LHCN-M2 (cell line): ENCODE measurements at regions not wholly inside any gene's neighbourhood (a gene's known extent, or its start where the extent isn't known, plus 50 kb on each side); places are given as distances from the start of the nearest gene placed in this dataset.

Source experiments
- DNase-seq: peaks from one replicate; pipeline ENCODE4 v3.0.0-alpha.2; 2012; ENCODE audit warnings: low read depth

DNA sequence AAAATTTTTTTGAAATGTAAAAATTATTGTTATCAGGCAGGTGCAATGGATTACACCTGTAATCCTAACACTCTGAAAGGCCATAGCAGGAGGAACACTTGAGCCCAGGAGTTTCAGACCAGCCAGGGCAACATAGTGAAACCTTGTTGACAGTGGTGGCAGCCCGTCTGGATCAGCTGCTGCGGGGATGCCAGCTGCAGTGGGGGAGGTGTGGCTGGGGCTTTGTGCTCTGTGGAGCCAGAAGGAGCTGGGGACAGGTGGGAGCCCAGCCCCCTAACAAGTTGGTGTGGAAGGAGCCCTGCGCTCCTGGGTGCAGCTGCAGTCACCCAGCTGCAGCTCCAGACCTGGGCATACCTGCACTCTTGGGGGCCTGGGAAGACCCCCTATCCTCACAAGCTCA is 182.4 kb upstream of the MC4R start:
- no peak for DNase-seq

DNA sequence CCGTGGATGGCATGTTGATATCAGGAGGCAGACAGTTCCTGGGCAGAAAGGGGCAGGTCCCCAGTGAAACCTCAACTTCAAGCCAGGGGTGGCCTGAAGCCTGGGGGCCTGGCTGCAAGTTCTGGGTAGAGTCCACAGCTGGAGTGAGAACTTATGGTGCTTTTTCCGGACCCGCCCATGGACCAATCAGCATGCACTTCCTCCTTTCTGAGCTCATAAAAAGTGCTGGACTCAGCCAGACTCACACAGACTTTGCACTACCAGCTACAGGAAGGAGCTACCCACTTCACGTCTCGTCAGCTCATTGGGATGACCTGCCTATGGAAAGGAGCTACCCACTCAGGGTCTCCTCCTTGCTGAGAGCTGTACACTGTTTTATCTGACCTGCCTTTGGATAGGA is 183.1 kb upstream of the MC4R start:
- DNase-seq: no peak

GRCh38 chr18:60556326-60556725 is 183.8 kb upstream of the MC4R start:
- DNase-seq: no peak

DNA sequence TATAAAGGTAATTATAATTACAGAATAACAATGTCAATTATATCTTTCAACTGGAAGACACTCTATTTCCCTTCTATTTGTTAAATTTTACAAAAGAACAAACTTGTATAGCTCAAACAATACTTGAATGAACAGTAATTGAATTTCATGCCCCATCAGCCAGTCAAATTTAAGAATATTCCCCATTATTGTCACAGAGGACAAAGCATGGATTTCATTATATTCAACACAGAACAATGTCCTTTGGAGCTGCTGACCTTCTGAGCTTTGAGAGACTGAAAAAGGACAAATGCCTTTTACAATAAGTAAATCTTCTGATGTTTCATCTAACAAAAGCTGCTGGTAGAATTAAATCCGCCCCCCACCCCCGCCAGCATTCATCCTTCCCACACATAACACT is 187.5 kb upstream of the MC4R start:
- DNase-seq: no peak

DNA sequence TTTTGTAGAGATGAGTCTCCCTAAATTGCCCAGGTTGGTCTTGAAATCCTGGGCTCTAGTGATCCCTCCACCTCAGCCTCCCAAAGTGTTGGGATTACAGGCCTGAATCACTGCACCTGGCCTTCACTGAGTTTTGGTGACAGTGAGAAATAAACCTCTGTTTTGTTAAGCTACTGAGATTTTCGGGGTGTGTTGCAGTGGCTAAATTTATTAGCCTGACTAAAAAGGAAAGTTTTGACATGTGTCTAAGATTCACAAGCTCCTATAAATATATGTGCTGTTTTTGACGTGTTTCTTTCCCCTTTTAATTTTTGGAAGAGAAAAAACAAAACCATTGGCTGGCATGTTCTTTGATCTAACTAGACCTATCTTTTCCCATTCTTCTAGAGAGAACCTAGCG is 190.5 kb upstream of the MC4R start:
- no peak for DNase-seq

DNA sequence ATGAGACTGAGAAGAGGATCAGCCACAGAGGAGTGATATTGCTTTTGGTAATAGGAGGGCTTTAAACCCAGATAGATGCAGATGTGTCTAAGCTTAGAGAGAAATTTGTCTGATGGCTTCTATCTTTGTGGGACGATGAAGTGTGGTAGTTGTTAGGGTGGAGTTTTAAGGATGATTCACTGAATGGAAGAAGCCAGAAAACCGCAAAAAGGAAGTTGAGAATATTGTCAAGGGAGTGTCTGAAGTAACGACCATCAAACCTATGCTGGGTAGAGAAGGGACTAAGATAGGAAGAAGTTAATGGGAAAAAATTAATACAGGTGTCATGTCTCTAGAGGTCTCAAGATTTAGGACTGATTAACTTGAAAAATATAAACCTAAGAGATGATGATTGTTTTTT is 195.6 kb upstream of the MC4R start:
- peak; percentile 5 for DNase-seq

DNA sequence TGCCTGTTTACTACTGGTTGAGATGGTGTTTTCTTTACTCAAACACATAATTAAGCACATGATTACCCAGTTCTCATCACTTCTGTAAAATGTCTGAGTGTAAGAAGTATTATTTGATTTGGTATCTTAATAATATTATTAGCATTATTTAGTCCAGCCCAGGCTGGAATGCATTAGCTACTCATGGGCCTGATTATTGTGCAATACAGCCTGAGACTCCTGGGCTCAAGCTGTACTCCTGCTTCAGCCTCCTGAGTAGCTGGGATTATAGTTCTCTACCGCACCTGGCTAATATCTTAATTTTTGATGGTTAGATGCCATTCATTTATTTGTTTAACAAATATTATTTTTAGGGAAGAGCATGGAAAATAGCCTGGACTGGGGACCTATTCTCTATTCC is 197.6 kb upstream of the MC4R start:
- DNase-seq: no peak

DNA sequence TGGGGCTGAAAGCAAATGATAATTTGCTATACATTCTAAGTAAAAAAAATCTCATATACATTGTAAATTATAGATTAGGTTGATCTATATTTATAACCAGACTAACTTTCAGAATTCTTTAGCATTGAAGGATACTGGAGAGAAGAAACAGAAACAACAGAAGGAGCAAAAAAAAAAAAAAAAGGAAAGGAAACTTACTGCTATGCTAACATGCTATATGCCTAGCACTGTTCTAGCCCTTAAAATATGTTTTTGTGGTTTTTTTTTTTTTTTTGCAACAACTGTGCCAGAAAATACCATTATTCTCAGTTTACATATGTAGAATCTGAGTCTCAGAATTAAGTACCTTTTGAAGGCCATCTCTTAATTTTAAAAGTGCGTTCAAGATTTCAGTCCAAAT is 204.9 kb upstream of the MC4R start:
- no peak for DNase-seq

GRCh38 chr18:60585670-60586069 is 213.1 kb upstream of the MC4R start:
- no peak for DNase-seq

DNA sequence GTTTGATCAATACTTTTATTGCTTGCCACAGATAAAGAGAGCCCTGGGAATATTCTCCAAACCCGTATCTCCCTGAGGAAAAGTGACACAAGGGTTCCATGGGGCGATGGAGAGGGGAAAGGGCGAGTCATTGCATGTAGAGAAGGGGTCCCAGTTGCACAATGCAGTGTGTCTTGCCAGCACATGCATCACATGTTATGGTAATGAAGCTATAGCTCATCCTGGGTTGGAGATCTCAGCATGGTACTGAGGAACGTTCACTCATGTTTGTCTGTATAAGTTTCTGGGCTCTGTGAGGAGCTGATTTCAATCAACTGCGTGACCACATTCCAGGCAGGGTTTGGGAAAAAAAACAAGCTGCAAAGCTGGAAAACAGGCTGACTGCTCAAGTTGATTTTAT is 220.7 kb upstream of the MC4R start:
- DNase-seq: no peak

DNA sequence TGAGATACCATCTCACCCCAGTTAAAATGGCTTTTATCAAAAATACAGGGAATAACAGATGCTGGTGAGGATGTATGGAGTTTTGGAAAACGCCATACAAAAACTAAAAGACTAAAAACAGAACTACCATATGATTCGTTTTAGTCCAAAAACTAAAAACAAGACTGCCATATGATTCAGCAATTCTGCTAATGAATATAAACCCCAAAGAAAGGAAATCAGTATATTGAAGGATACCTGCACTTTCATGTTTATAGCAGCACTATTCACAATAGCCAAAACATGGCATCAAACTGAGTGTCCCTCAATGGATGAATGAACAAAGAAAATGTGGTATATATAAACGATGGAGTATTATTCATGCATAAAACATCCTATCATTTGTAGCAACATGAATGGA is 224.4 kb upstream of the MC4R start:
- DNase-seq: no peak

DNA sequence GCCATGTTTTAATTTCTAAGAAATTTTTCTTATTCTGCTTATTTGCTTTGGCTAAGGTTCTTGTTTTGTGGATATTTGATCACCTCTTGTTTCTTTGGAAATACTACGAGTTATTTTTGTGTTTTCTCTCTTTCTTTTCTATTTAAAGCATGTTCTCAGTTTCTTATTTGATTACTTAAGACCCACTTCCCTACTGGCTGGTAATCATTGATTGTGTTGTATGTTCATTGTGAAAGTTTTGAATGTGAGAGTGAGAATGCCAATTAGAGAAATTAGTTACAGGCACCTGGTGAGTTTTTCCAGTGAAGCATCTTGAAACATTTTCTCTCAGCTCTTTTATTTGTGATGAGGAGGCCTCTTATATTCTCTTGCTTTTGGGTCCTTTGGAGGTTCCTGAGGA is 226.7 kb upstream of the MC4R start:
- DNase-seq: no peak

DNA sequence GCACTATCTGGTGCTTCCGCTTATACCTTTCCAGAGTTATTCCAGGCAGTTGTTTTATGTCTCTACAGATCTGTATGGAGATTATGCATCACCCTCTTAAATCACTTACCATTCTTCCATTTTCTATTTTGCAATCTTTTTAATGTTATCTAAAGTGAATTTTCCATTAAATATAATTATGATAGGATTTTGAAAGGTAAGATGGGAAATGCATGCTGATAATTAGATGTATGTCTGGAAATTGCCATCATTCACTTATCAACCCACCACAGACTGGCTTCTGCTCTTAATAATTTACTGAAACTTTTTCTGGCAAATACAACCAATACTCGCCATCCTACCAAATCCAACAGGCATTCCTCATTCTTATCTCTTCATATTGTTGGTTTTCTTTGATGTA is 227.4 kb upstream of the MC4R start:
- DNase-seq: no peak

- no peak for DNase-seq
Observed at GRCh38 chr18:60601249-60601648, 228.7 kb upstream of the MC4R start.

DNA sequence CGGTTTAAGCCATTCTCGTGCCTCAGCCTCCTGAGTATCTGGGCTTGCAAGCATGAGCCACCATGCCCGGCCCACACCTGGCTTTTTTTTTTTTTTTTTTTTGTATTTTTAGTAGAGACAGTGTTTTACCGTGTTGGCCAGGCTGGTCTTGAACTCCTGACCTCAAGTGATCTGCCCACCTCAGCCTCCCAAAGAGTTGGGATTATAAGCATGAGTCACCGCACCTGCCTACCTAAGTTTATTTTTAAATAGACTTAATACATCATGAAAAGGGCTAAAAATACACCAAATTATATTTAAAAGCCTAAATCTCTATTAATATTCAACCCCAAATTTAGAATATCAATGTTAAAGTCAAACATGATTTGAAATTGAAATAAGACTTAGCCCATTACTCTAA is 250.8 kb upstream of the MC4R start:
- DNase-seq: no peak

- DNase-seq: no peak
Observed at GRCh38 chr18:60624207-60624606, 251.6 kb upstream of the MC4R start.

DNA sequence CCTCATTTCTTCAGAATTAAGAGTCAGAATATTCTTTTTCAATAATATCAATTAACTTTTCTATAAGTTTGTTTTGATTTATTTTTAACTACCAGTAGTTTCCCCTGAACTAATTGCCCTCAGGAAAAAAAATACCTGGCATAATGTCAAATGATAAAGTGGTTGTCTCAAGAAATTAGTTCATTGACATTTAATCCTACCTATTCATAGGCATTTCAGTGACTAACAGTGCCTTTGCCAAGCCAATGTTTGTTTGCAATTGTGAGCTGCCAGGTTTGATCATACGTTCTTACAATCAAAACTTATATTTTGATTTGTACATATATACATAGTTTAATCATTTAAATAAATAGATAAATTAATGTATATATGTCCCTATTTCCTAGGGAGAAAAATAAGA is 267.3 kb upstream of the MC4R start:
- no peak for DNase-seq

DNA sequence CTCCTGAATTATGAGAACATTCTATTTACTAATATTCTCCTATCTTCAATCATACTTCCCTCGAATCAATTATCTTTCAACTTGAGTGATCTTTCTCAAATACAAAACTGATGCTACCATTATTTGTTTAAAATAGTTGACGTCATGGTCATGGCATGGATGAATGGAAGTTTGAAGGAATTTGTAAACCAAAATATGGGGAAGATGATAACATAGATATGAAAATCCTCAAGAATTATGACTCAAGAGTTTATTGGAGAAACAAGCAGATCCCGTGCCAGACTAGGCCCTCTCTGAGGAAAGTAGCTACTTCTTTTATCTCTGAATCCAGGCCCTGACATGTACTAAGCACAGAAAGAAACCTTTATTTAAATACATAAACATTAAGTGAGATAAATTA is 270.4 kb upstream of the MC4R start:
- no peak for DNase-seq

DNA sequence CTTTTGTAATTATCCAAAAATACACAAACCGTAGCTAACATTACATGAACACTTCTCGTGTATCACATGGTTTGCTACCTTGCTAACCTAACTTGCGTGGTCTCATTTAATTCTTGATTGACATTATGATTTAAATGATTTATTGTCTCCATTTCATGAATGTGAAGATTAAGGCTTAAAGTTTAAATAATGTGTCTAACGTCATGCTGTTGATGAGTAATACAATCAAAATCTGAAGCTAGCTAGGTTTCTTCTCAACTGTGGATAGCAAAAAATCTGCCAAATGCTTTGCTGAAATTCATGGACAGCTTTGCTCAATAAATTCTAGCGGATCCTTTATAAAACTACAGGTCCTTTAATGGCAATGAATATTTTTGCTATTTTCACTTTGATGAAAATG is 274.1 kb upstream of the MC4R start:
- DNase-seq: no peak

DNA sequence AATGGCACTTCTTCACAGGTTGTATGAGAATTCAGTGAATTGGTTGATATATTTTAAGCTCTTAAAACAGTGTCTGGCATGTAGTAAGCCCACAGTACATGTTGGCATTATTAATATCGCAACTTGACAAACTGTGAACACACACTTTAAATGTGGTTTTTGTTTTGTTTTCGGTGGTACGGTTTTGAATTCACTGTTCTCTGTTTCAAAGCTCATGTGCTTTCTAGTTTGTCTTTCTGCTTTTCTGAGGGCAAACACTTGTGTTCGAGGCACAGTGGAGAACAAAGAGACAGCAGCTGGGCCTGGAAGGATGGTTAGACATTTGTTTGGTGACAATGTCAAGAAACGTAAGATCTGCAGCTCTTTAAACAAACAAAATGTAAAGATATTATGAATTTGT is 276.5 kb upstream of the MC4R start:
- no peak for DNase-seq

DNA sequence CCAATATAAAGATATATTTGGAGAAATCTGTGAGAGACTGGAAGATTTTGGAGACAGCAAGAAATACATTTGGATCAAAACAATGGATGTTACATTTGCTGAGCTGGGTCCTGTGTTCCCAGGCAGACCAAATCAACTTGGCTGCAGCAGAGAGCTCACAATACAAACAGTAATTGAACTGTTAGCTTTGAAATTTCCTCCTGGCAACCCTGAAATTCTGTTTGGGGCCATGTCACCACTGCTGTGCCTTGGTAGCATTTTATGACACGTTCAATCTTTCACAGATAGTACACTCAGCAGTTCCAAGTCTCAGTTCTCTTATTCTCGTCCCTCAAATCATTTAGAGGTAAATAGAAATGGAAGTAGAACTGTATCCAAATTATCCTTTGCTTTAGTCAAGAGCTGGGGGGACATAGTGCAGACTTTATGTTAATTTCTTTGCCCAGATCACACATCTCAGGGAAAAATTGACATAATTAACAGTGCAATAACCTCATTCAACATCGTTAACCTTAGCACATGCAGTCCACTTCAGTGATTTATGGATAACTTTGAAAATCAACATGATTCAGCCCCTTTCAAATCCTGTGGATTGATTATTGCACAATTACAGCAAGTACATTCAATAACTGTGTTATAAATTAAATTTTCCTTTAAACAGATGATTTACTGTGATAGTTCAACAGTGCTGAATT is 277.4 kb upstream of the MC4R start:
- no peak for DNase-seq

DNA sequence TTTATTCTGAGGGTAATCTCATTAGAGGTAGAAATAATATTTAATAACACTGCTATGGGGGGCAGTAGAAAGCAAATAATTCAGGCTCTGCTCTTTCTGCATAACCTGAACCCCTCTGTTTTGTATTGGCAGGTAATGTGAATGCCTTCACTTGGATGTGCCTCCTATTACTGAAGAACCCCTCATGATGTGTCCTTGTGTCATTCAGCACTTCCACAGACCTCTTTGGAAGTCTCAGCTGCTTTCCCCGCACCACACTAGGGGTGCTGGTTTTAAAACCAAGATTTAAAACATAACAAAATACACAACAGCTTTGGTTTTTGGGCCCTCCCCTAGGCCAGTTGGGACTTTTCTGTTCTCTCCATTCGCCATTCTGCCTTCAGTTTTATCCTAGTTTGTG is 281.7 kb upstream of the MC4R start:
- no peak for DNase-seq

DNA sequence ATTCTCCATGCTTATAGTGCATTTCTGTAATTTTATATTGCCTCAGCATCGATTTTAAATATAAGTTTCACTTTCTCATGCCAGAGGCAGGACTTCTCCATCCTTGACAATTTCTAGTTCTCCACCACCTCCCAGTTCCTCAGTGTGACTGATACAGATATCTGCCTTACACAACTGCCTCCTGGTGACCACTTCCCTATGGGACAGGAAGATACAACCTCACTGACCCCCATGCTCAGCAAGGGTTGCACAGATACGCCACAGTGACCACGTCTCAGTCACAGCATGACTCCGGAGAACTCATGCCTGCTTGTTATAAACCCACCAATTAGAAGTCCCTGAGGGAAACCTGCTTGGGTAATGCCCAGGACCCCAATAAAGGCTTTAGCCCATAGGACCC is 284.0 kb upstream of the MC4R start:
- DNase-seq: peak; percentile 0

GRCh38 chr18:60662491-60662890 is 289.9 kb upstream of the MC4R start:
- DNase-seq: no peak
